MCF 10A (cell line): ENCODE measurements at regions not wholly inside any gene's neighbourhood (a gene's known extent, or its start where the extent isn't known, plus 50 kb on each side); places are given as distances from the start of the nearest gene placed in this dataset.

Experiments
- BruUV-seq: library from RNA; stranded (reverse); fragments of 400-500 nt; replicated peaks from 2 replicates; lab custom pipeline; 2021; lab: Mats Ljungman, UMichigan
- CTCF ChIA-PET: fragments of 300-600 bp; sonication (Branson Sonifier 250); formaldehyde crosslinking; extraction: SDS; loops from one replicate; lab custom pipeline; 2021; ENCODE audit warnings: antibody characterized with exemption, inconsistent platforms; lab: Yijun Ruan, JAX
- POLR2A ChIA-PET: fragments of 300-600, 350-650 bp; sonication (Branson Sonifier 250); formaldehyde crosslinking; extraction: SDS; loops from one replicate; lab custom pipeline; 2020; ENCODE audit warnings: antibody characterized with exemption, inconsistent platforms; lab: Yijun Ruan, JAX
- DNase-seq: peaks from one replicate; pipeline ENCODE4 v3.0.0-alpha.2; 2018; ENCODE audit not compliant: unreplicated experiment
- H3K27ac Mint-ChIP-seq: one replicate; pipeline ENCODE4 v1.8.0; 2022; ENCODE audit warnings: mild to moderate bottlenecking, low read depth, mixed read lengths; ENCODE audit not compliant: unreplicated experiment
- H3K27me3 Mint-ChIP-seq: one replicate; pipeline ENCODE4 v1.8.0; 2022; ENCODE audit warnings: mixed read lengths; ENCODE audit not compliant: insufficient read depth, unreplicated experiment
- H3K36me3 Mint-ChIP-seq: one replicate; pipeline ENCODE4 v1.8.0; 2022; ENCODE audit warnings: mild to moderate bottlenecking, moderate library complexity, mixed read lengths; ENCODE audit not compliant: insufficient read depth, unreplicated experiment
- H3K4me1 Mint-ChIP-seq: one replicate; pipeline ENCODE4 v1.8.0; 2022; ENCODE audit warnings: mixed read lengths; ENCODE audit not compliant: insufficient read depth, unreplicated experiment
- H3K4me3 Mint-ChIP-seq: one replicate; pipeline ENCODE4 v1.8.0; 2022; ENCODE audit warnings: mild to moderate bottlenecking, moderate library complexity, mixed read lengths; ENCODE audit not compliant: unreplicated experiment
- H3K9me3 Mint-ChIP-seq: one replicate; pipeline ENCODE4 v1.8.0; 2022; ENCODE audit warnings: mixed read lengths; ENCODE audit not compliant: unreplicated experiment
- CTCF ChIP-seq: fragments of 200-600 bp; IDR thresholded peaks from one replicate; pipeline ENCODE4 v1.8.0; 2022; ENCODE audit warnings: antibody characterized with exemption, mild to moderate bottlenecking; ENCODE audit not compliant: unreplicated experiment
- intact Hi-C: fragments of 100-400 bp; cut with micrococcal nuclease; formaldehyde crosslinking; loops from 2 replicates; pipeline ENCODE4 v1.14.1; 2022

- ChIA-PET POLR2A (interaction anchor here (0.5 to 1.2 kb wide), 2 partner anchors 73 to 1105 kb away, joined by 3 to 5 read pairs; no protein-coding TSS in a partner anchor), CTCF (no interaction called here)
- DNase-seq: no peak
- H3K4me3 Mint-ChIP-seq: no peak overlapping the region
- TF ChIP-seq CTCF: no peak
- H3K27me3 Mint-ChIP-seq: no peaks in the 10 kb centered on the region
- H3K27ac Mint-ChIP-seq: no peak overlapping the region
- BruUV-seq: no TSS peak
- intact Hi-C loops: no loop called here
- no peaks in the 10 kb centered on the region for H3K4me1 Mint-ChIP-seq
- no peaks in the 10 kb centered on the region for H3K36me3 Mint-ChIP-seq
- no peaks in the 10 kb centered on the region for H3K9me3 Mint-ChIP-seq
Observed at GRCh38 chr5:57953792-57954191, 471.2 kb upstream of the ACTBL2 start.

- ChIA-PET POLR2A (no interaction called here), CTCF (no interaction called here)
- DNase-seq: no peak
- intact Hi-C loops: no loop called here
- H3K9me3 Mint-ChIP-seq: peaks cover 6% of the 10 kb centered on the region
- no TSS peak for BruUV-seq
- H3K4me3 Mint-ChIP-seq: no peak overlapping the region
- no peaks in the 10 kb centered on the region for H3K36me3 Mint-ChIP-seq
- H3K27ac Mint-ChIP-seq: no peak overlapping the region
- TF ChIP-seq CTCF: no peak
- H3K4me1 Mint-ChIP-seq: no peaks in the 10 kb centered on the region
- no peaks in the 10 kb centered on the region for H3K27me3 Mint-ChIP-seq
Observed at GRCh38 chr5:57950616-57951228, 468.1 kb upstream of the ACTBL2 start.

- intact Hi-C loops: no loop called here
- CTCF ChIA-PET: interaction anchor here (0.7 kb wide), 1 partner anchor 369 kb away, joined by 3 read pairs; no protein-coding TSS in a partner anchor
Observed at GRCh38 chr5:57948091-57948490, 465.5 kb upstream of the ACTBL2 start.

GRCh38 chr5:57947181-57947580 lies 464.6 kb upstream of the ACTBL2 start:
- Mint-ChIP-seq H3K36me3 (no peaks in the 10 kb centered on the region), H3K4me1 (no peaks in the 10 kb centered on the region), H3K4me3 (no peak overlapping the region), H3K27me3 (no peaks in the 10 kb centered on the region), H3K27ac (no peak overlapping the region), H3K9me3 (peaks cover 6% of the 10 kb centered on the region)
- POLR2A ChIA-PET: no interaction called here
- intact Hi-C loops: no loop called here
- TF ChIP-seq CTCF: no peak
- DNase-seq: no peak
- BruUV-seq: no TSS peak
- CTCF ChIA-PET: no interaction called here

More at GRCh38 chr5:57948091-57948490, 465.5 kb upstream of the ACTBL2 start:
- no peak for TF ChIP-seq CTCF
- Mint-ChIP-seq H3K4me3 (no peak overlapping the region), H3K9me3 (peaks cover 6% of the 10 kb centered on the region), H3K27me3 (no peaks in the 10 kb centered on the region), H3K27ac (no peak overlapping the region), H3K36me3 (no peaks in the 10 kb centered on the region), H3K4me1 (no peaks in the 10 kb centered on the region)
- BruUV-seq: no TSS peak
- POLR2A ChIA-PET: no interaction called here
- DNase-seq: no peak
